NCI-H345 (cell line): ENCODE measurements at regions not wholly inside any gene's neighbourhood (a gene's known extent, or its start where the extent isn't known, plus 50 kb on each side); places are given as distances from the start of the nearest gene placed in this dataset.
A peak's percentile ranks its signal among the peaks of the same experiment; 100 is the strongest.

Experiments
- DNase-seq: peaks from one replicate; lab custom pipeline; 2025; lab: John Stamatoyannopoulos, UW

DNA sequence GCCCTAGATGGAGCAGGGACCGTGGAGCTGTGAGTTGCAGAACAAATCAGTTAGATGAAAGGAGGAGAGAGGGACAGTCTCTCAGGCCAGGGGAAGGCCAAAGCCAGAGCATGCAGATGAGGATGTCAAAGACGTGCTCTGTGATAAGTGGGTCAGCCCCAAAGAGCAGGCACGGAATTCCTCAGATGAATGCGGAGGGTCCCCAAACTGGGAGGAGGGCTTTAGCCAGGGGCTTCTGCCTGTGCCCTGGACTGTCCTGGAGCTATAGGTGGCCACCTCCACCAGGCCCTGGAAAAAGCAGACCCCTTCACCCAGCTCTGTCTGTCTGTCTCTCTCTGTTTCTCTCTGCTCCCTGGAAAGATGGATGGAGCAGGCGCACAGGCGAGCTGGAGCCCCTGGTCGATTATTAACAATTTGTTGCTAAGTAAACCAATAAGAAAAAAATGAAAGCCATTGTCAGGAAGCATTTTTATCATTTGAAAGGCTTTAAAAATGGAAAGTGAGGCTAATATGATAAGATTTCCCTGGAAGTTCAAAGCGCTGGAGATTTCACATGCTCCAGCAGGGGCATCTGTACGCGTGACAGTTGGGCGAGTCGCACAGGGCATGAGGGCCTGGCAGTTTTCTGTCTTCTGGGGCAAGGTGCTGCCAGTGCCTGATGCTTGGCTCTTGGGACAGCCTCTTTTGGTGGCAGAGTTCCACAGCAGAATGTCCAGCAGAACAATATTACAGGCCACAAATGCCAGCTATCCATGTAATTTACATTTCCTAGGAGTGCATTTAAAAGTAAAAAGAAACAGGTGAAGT is 241.0 kb downstream of the GLI2 start:
- no peak for DNase-seq

- DNase-seq: no peak
These were observed 242.1 kb downstream of the GLI2 start for GRCh38 chr2:120977582-120978358.

DNA sequence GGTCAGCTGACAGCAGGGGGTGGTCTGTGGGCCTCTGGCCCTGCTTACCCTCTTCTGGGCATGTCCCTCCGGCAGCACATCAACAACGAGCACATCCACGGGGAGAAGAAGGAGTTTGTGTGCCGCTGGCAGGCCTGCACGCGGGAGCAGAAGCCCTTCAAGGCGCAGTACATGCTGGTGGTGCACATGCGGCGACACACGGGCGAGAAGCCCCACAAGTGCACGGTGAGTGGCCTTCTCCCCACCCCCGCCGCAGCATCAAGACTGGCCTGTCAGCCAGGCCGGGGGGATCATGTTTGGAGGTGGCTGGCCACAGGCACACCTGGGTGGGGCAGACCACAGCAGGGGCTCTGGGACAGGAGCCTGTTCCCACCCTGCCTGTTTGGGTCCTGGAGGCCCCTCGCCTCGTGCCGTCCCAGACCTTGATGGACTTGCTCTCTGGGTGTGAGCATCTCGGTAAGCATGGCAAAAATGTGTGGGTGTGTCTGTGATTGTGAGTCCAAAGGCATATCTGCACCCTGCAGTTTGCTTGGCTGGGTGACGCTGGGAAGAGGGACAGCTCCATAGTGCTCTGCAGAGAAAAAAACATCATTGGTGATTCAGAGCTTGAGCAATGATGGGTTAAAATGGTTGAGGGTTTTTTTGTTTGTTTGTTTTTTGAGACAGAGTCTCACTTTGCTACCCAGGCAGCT is 242.8 kb downstream of the GLI2 start:
- no peak for DNase-seq

GRCh38 chr2:120979398-120979797 is 243.7 kb downstream of the GLI2 start:
- DNase-seq: no peak

- no peak for DNase-seq
These were observed 244.3 kb downstream of the GLI2 start for GRCh38 chr2:120979921-120980320.

DNA sequence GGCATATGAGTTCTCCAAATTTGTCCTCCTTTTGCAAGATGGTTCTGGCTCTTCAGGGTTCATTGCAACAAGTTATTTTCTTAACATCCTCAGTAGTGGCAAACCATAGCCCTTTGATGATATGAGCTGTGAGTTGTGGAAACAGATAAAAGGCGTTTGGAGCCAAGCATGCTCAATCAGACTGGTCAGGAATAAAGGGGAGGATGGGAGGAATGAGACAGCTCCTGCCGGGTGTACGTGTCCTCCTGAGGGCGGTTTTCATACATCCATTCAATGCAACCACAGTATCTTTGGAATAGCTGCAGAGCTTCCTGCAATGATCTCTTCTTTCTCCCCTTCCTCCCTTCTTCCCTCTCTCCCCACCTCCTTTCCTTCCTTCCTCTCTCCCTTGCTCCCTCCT is 245.8 kb downstream of the GLI2 start:
- DNase-seq: no peak

DNA sequence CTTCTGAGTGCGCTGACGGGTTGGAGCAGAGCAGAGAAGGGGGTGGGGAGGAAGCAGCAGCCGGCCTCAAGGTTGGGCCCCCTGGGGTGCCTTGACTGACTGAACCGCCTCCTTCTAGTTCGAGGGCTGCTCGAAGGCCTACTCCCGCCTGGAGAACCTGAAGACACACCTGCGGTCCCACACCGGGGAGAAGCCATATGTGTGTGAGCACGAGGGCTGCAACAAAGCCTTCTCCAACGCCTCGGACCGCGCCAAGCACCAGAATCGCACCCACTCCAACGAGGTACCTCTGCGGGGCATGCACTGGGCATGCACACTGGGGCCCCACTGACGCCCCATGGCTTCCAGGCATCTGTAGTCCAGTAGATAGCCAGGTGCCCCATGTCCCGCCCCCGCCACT is 246.9 kb downstream of the GLI2 start:
- DNase-seq: no peak

DNA sequence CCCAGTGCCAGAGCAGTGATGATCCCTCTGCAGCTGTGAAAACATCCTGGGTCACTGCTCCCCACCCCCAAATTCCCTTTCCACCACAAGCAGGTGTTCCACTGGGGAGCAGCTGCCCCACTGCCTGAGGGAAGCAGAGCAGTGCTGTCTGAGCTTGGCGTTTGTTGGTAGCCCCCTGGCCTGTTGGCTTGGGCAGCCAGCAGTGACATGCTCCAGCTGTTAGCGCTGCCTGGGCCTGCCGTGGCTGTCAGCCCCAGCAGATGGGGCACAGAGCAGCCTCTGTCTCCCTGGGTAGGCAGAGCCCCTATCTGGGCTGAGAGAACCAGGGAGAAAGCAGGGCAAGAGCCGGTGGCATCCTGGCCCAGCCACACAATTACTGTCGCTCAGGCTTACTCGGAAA is 247.7 kb downstream of the GLI2 start:
- DNase-seq: peak; percentile 12

DNA sequence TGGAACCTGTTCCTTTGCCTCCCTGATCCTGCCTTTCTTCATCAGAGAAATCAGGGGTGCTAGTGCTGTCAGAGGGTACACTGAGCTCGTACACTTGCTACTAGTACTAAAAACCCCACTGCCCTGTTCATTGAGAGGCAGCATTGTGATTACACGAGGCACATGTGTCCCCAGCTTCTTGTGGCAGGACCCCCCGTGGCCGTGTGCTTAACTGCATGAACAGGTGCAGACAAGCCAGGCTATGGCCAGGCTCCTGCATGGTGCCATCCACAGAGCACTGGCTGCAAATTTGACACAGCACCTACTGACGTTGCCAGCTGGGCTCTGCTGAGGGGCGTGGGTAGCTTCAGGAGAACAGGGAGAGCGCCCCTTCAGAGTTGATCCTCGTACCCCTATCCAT is 248.4 kb downstream of the GLI2 start:
- DNase-seq: peak; percentile 46

- DNase-seq: no peak
These were observed 248.9 kb downstream of the GLI2 start for GRCh38 chr2:120984452-120985173.

DNA sequence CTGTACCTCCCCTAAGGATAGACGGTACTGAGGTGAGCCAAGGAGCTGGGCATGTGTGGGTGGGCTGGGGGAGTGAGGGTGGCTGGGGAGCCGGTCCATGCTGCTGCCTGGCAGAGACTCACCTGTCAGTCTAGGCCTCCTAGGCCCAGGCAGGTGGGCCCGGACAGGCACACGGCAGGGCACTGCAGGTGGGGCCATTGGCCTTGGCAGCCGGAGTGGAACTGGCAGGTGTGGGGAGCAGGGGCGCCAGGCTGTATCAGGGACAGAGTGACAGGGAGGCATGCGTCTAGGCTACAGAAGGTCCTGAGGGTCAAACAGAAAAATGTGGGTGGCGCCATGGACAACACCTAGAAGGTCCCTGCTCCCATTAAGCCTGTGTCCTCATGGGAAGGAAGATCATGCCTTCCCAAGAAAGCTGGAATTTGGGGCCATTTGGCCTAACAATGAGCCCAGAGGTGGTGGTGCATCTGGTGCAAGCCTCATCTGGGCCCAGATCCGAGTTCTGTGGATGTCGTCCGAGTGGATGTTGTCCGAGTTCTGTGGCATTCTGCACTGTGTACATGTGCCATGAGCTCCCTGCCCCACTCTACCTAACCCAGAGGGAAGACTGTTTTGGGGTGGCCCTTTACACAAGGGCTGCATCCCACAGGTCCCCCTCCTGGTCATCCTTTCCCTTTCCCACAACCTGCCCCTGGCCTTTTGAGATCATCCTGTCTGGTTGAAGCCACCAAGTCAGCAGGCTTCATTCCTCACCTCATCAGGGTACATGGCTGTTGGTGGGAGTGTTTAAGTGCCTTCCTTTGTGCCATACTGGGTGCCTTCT is 249.7 kb downstream of the GLI2 start:
- peak; percentile 13 for DNase-seq

GRCh38 chr2:120985997-120986651 is 250.5 kb downstream of the GLI2 start:
- DNase-seq: no peak

- DNase-seq: no peak
These were observed 251.4 kb downstream of the GLI2 start for GRCh38 chr2:120986898-120987650.

GRCh38 chr2:120988051-120988699 is 252.5 kb downstream of the GLI2 start:
- no peak for DNase-seq

DNA sequence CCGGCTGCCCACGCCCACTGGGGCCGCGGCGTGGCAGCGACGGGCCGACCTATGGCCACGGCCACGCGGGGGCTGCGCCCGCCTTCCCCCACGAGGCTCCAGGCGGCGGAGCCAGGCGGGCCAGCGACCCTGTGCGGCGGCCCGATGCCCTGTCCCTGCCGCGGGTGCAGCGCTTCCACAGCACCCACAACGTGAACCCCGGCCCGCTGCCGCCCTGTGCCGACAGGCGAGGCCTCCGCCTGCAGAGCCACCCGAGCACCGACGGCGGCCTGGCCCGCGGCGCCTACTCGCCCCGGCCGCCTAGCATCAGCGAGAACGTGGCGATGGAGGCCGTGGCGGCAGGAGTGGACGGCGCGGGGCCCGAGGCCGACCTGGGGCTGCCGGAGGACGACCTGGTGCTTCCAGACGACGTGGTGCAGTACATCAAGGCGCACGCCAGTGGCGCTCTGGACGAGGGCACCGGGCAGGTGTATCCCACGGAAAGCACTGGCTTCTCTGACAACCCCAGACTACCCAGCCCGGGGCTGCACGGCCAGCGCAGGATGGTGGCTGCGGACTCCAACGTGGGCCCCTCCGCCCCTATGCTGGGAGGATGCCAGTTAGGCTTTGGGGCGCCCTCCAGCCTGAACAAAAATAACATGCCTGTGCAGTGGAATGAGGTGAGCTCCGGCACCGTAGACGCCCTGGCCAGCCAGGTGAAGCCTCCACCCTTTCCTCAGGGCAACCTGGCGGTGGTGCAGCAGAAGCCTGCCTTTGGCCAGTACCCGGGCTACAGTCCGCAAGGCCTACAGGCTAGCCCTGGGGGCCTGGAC is 253.2 kb downstream of the GLI2 start:
- no peak for DNase-seq

DNA sequence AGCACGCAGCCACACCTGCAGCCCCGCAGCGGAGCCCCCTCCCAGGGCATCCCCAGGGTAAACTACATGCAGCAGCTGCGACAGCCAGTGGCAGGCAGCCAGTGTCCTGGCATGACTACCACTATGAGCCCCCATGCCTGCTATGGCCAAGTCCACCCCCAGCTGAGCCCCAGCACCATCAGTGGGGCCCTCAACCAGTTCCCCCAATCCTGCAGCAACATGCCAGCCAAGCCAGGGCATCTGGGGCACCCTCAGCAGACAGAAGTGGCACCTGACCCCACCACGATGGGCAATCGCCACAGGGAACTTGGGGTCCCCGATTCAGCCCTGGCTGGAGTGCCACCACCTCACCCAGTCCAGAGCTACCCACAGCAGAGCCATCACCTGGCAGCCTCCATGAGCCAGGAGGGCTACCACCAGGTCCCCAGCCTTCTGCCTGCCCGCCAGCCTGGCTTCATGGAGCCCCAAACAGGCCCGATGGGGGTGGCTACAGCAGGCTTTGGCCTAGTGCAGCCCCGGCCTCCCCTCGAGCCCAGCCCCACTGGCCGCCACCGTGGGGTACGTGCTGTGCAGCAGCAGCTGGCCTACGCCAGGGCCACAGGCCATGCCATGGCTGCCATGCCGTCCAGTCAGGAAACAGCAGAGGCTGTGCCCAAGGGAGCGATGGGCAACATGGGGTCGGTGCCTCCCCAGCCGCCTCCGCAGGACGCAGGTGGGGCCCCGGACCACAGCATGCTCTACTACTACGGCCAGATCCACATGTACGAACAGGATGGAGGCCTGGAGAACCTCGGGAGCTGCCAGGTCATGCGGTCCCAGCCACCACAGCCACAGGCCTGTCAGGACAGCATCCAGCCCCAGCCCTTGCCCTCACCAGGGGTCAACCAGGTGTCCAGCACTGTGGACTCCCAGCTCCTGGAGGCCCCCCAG is 254.1 kb downstream of the GLI2 start:
- DNase-seq: no peak

- DNase-seq: no peak
These were observed 254.8 kb downstream of the GLI2 start for GRCh38 chr2:120990451-120990871.
